Mesenchymal stem cell (in vitro differentiated cells and primary cell): ENCODE measurements at regions not wholly inside any gene's neighbourhood (a gene's known extent, or its start where the extent isn't known, plus 50 kb on each side); places are given as distances from the start of the nearest gene placed in this dataset.

Experiments
- DNase-seq: peaks from one replicate; pipeline ENCODE4 v3.0.0-alpha.2; 2013
- H2AFZ ChIP-seq: one replicate; pipeline ENCODE4 v1.6.1; 2013; ENCODE audit warnings: low read depth, mild to moderate bottlenecking, control low read depth, inconsistent platforms, low read length, moderate library complexity
- H2AK5ac ChIP-seq: 2 replicates; pipeline ENCODE4 v1.6.1; 2013; ENCODE audit warnings: low read length, moderate library complexity, mild to moderate bottlenecking, inconsistent platforms; ENCODE audit not compliant: severe bottlenecking
- H2BK120ac ChIP-seq: one replicate; pipeline ENCODE4 v1.6.1; 2013; ENCODE audit warnings: low read depth, mild to moderate bottlenecking, inconsistent platforms, low read length, moderate library complexity
- H2BK12ac ChIP-seq, 2 experiments: one replicate each; pipeline ENCODE4 v1.6.1; 2013; ENCODE audit warnings: inconsistent platforms in 2 of 2, low read length in 2 of 2, mild to moderate bottlenecking in 2 of 2, moderate library complexity in 2 of 2, control low read depth in 1 of 2
- H2BK15ac ChIP-seq: one replicate; pipeline ENCODE4 v1.6.1; 2013; ENCODE audit warnings: mild to moderate bottlenecking, low read depth, inconsistent platforms; ENCODE audit not compliant: poor library complexity, severe bottlenecking
- H2BK5ac ChIP-seq: 2 replicates; pipeline ENCODE4 v1.6.1; 2013; ENCODE audit warnings: low read depth, mild to moderate bottlenecking, low read length, control low read depth, inconsistent platforms; ENCODE audit not compliant: poor library complexity, severe bottlenecking
- H3K14ac ChIP-seq, 2 experiments: one replicate each; pipeline ENCODE4 v1.6.1; 2013; ENCODE audit warnings: inconsistent platforms in 2 of 2, low read length in 2 of 2, control low read depth in 1 of 2, mild to moderate bottlenecking in 1 of 2, moderate library complexity in 1 of 2
- H3K18ac ChIP-seq, 2 experiments: one replicate each; pipeline ENCODE4 v1.6.1; 2013; ENCODE audit warnings: inconsistent platforms in 2 of 2, low read length in 2 of 2, control low read depth in 1 of 2, low read depth in 1 of 2, mild to moderate bottlenecking in 1 of 2
- H3K23ac ChIP-seq, 2 experiments: one replicate each; pipeline ENCODE4 v1.6.1; 2013; ENCODE audit warnings: inconsistent platforms in 2 of 2, low read length in 2 of 2, mild to moderate bottlenecking in 2 of 2, moderate library complexity in 2 of 2, control low read depth in 1 of 2
- H3K27ac ChIP-seq: 2 replicates; pipeline ENCODE4 v1.5.1; 2013; ENCODE audit warnings: mild to moderate bottlenecking, moderate library complexity, low read length, control low read depth, inconsistent platforms; ENCODE audit not compliant: poor library complexity, severe bottlenecking
- H3K27me3 ChIP-seq, 2 experiments: 2 replicates each; pipeline versions ENCODE4 v1.6.1 to v1.7.0; 2013; ENCODE audit warnings: low read length in 2 of 2, mild to moderate bottlenecking in 2 of 2, moderate library complexity in 2 of 2, control low read depth in 1 of 2, inconsistent platforms in 1 of 2; ENCODE audit not compliant: control insufficient read depth in 1 of 2, insufficient read depth in 1 of 2
- H3K36me3 ChIP-seq, 2 experiments: 2 replicates each; pipeline versions ENCODE4 v1.6.1 to v1.7.0; 2013; ENCODE audit warnings: low read length in 2 of 2, control low read depth in 1 of 2, inconsistent platforms in 1 of 2, low read depth in 1 of 2, mild to moderate bottlenecking in 1 of 2; ENCODE audit not compliant: insufficient read depth in 2 of 2, control insufficient read depth in 1 of 2
- H3K4ac ChIP-seq, 2 experiments: one replicate each; pipeline ENCODE4 v1.6.1; 2013; ENCODE audit warnings: inconsistent platforms in 2 of 2, low read length in 2 of 2, mild to moderate bottlenecking in 2 of 2, moderate library complexity in 2 of 2, control low read depth in 1 of 2, low read depth in 1 of 2
- H3K4me1 ChIP-seq: 2 replicates; pipeline ENCODE4 v1.6.1; 2013; ENCODE audit warnings: low read depth, low read length, control low read depth; ENCODE audit not compliant: control insufficient read depth, insufficient read depth
- H3K4me2 ChIP-seq: 2 replicates; pipeline ENCODE4 v1.6.1; 2013; ENCODE audit warnings: low read length, mild to moderate bottlenecking, inconsistent platforms; ENCODE audit not compliant: poor library complexity, severe bottlenecking
- H3K4me3 ChIP-seq, 2 experiments: 2 replicates each; pipeline versions ENCODE4 v1.5.1 to v1.7.0; 2013; ENCODE audit warnings: low read length in 2 of 2, mild to moderate bottlenecking in 2 of 2, control low read depth in 1 of 2, low read depth in 1 of 2; ENCODE audit not compliant: insufficient read depth in 1 of 2
- H3K79me1 ChIP-seq: replicated peaks from 2 replicates; pipeline ENCODE4 v1.6.1; 2013; ENCODE audit warnings: mild to moderate bottlenecking, control low read depth, low read length, inconsistent platforms; ENCODE audit not compliant: poor library complexity, severe bottlenecking
- H3K9ac ChIP-seq: 2 replicates; pipeline ENCODE4 v1.7.0; 2013; ENCODE audit warnings: mild to moderate bottlenecking, low read length, moderate library complexity
- H3K9me3 ChIP-seq: 2 replicates; pipeline ENCODE4 v1.7.0; 2013; ENCODE audit warnings: mild to moderate bottlenecking, low read length; ENCODE audit not compliant: control insufficient read depth
- H4K8ac ChIP-seq: one replicate; pipeline ENCODE4 v1.6.1; 2013; ENCODE audit warnings: inconsistent platforms, mild to moderate bottlenecking, low read length, moderate library complexity
- H4K91ac ChIP-seq: one replicate; pipeline ENCODE4 v1.6.1; 2013; ENCODE audit warnings: mild to moderate bottlenecking, low read length, inconsistent platforms
- WGBS: methylation state at CpG from one replicate; pipeline ENCODE4 v1.1.7; 2013; ENCODE audit warnings: mixed read lengths; 5-methylcytosine and 5-hydroxymethylcytosine counted together

DNA sequence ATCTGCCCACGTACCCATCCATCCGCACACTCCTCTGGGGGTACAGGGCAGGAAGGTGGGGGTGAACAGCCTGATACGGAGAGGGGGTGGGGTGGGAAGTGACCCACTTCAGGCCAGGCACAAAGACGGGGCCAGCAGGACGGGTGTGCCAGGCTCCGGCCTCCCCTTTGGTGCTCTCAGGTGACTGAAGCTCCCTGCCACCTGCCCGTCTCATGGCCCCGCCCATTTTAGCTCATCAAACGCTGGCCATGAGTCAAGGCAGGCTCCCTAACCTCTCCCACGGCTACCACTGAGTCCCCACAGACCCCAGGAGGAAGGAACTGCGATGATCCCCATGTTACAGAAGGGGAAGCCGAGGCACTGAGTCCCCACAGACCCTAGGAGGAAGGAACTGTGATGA, 109.6 kb downstream of the CRYAA start:
- no peak overlapping the region for H2AK5ac ChIP-seq
- no peaks in the 10 kb centered on the region for H3K36me3 ChIP-seq
- no peak overlapping the region for H3K23ac ChIP-seq
- no peak overlapping the region for H2BK120ac ChIP-seq
- no peaks in the 10 kb centered on the region for H3K9me3 ChIP-seq
- H4K8ac ChIP-seq: no peak overlapping the region
- H3K18ac ChIP-seq: no peak overlapping the region
- no peak overlapping the region for H2BK15ac ChIP-seq
- H3K27me3 ChIP-seq: peaks cover 51 to 61% of the 10 kb centered on the region in 2 experiments
- no peak overlapping the region for H2AFZ ChIP-seq
- WGBS: 77% methylated on average over 12 of the region's 12 CpGs
- no peak overlapping the region for H3K27ac ChIP-seq
- no peak overlapping the region for H3K4ac ChIP-seq
- H3K14ac ChIP-seq: no peak overlapping the region
- no peak overlapping the region for H3K4me2 ChIP-seq
- H2BK12ac ChIP-seq: no peak overlapping the region
- H3K4me1 ChIP-seq: peaks cover 7% of the 10 kb centered on the region
- H3K9ac ChIP-seq: no peak overlapping the region
- no peak for DNase-seq
- no peaks in the 10 kb centered on the region for H3K79me1 ChIP-seq
- H4K91ac ChIP-seq: no peak overlapping the region
- no peak overlapping the region for H3K4me3 ChIP-seq
- no peak overlapping the region for H2BK5ac ChIP-seq

GRCh38 chr21:43277481-43278351, 108.9 kb downstream of the CRYAA start:
- Histone ChIP-seq H4K8ac (no peak overlapping the region), H4K91ac (no peak overlapping the region), H3K36me3 (no peaks in the 10 kb centered on the region), H2BK15ac (no peak overlapping the region), H3K4me1 (peaks cover 7% of the 10 kb centered on the region), H3K9me3 (no peaks in the 10 kb centered on the region), H2BK12ac (no peak overlapping the region), H3K18ac (no peak overlapping the region), H2AFZ (no peak overlapping the region), H2AK5ac (no peak overlapping the region), H2BK120ac (no peak overlapping the region), H3K23ac (no peak overlapping the region), H3K79me1 (no peaks in the 10 kb centered on the region), H3K4ac (no peak overlapping the region), H2BK5ac (no peak overlapping the region), H3K9ac (no peak overlapping the region), H3K14ac (no peak overlapping the region), H3K4me3 (no peak overlapping the region), H3K4me2 (no peak overlapping the region), H3K27ac (no peak overlapping the region), H3K27me3 (peaks cover 51 to 68% of the 10 kb centered on the region in 2 experiments)
- DNase-seq: no peak
- 49% methylated on average over 28 of the region's 30 CpGs for WGBS

- Histone ChIP-seq H4K91ac (no peak overlapping the region), H3K27me3 (peaks cover 51 to 77% of the 10 kb centered on the region in 2 experiments), H3K36me3 (no peaks in the 10 kb centered on the region), H2BK5ac (no peak overlapping the region), H3K4me1 (peaks cover 7% of the 10 kb centered on the region), H3K14ac (no peak overlapping the region), H3K23ac (no peak overlapping the region), H3K9me3 (no peaks in the 10 kb centered on the region), H3K4ac (no peak overlapping the region), H2AK5ac (no peak overlapping the region), H3K18ac (no peak overlapping the region), H2AFZ (no peak overlapping the region), H2BK120ac (no peak overlapping the region), H3K9ac (no peak overlapping the region), H2BK12ac (no peak overlapping the region), H3K4me2 (no peak overlapping the region), H2BK15ac (no peak overlapping the region), H3K27ac (no peak overlapping the region), H3K79me1 (no peaks in the 10 kb centered on the region), H4K8ac (no peak overlapping the region), H3K4me3 (no peak overlapping the region)
- WGBS: 78% methylated on average over 11 of the region's 16 CpGs
- no peak for DNase-seq
Observed at GRCh38 chr21:43276811-43277210, 108.0 kb downstream of the CRYAA start.

- Histone ChIP-seq H2AK5ac (no peak overlapping the region), H2BK15ac (no peak overlapping the region), H2BK120ac (no peak overlapping the region), H3K27me3 (peaks cover 51 to 89% of the 10 kb centered on the region in 2 experiments), H3K4ac (no peak overlapping the region), H3K4me2 (no peak overlapping the region), H2AFZ (no peak overlapping the region), H3K4me1 (peaks cover 7% of the 10 kb centered on the region), H3K9ac (no peak overlapping the region), H3K23ac (no peak overlapping the region), H3K9me3 (no peaks in the 10 kb centered on the region), H4K91ac (no peak overlapping the region), H4K8ac (no peak overlapping the region), H3K4me3 (no peak overlapping the region), H3K79me1 (no peaks in the 10 kb centered on the region), H2BK12ac (no peak overlapping the region), H3K27ac (no peak overlapping the region), H3K18ac (peak overlapping the region in 1 of 2 experiments; percentile 46), H2BK5ac (no peak overlapping the region), H3K36me3 (no peaks in the 10 kb centered on the region), H3K14ac (peak overlapping the region in 1 of 2 experiments; percentile 63)
- no peak for DNase-seq
- WGBS: 85% methylated on average over 6 of the region's 6 CpGs
Observed at GRCh38 chr21:43275421-43276211, 106.8 kb downstream of the CRYAA start.
